ENCODE measurements at regions not wholly inside any gene's neighbourhood (a gene's known extent, or its start where the extent isn't known, plus 50 kb on each side); places are given as distances from the start of the nearest gene placed in this dataset.
"Not testable (repeated sequence)": the region's sequence is repeated elsewhere in the genome, so short reads cannot be mapped to it uniquely, and the experiment has no call there.

GRCh38 chr19:56981440-56981839 is 138.3 kb upstream of the USP29 start:
- DNase-seq, result not testable (repeated sequence)

GRCh38 chr19:56983171-56983570 is 136.6 kb upstream of the USP29 start:
- DNase-seq, result no peak

- DNase-seq, result no peak
Observed at GRCh38 chr19:56983804-56984203, 136.0 kb upstream of the USP29 start.

- DNase-seq, result no peak
Observed at GRCh38 chr19:56986386-56986785, 133.4 kb upstream of the USP29 start.

- no peak for DNase-seq
Observed at GRCh38 chr19:56987184-56987583, 132.6 kb upstream of the USP29 start.

GRCh38 chr19:56988299-56988698 is 131.5 kb upstream of the USP29 start:
- DNase-seq, result no peak

- no peak for DNase-seq
Observed at GRCh38 chr19:56991912-56992311, 127.9 kb upstream of the USP29 start.

- no peak for DNase-seq
Observed at GRCh38 chr19:56993851-56994250, 125.9 kb upstream of the USP29 start.

GRCh38 chr19:56994251-56995017 is 125.4 kb upstream of the USP29 start:
- no peak for DNase-seq

GRCh38 chr19:56995303-56995702 is 124.5 kb upstream of the USP29 start:
- no peak for DNase-seq

- DNase-seq, result no peak
Observed at GRCh38 chr19:57002195-57002601, 117.6 kb upstream of the USP29 start.

GRCh38 chr19:57002710-57003109 is 117.1 kb upstream of the USP29 start:
- DNase-seq, result no peak

- no peak for DNase-seq
Observed at GRCh38 chr19:57004418-57004817, 115.4 kb upstream of the USP29 start.

- DNase-seq, result no peak
Observed at GRCh38 chr19:57008432-57008831, 111.4 kb upstream of the USP29 start.

GRCh38 chr19:57010541-57010940 is 109.2 kb upstream of the USP29 start:
- DNase-seq, result no peak

GRCh38 chr19:57016076-57016475 is 103.7 kb upstream of the USP29 start:
- DNase-seq, result no peak

GRCh38 chr19:57016491-57016890 is 103.3 kb upstream of the USP29 start:
- no peak for DNase-seq

- DNase-seq, result no peak
Observed at GRCh38 chr19:57025491-57025890, 94.3 kb upstream of the USP29 start.

GRCh38 chr19:57026476-57026875 is 93.3 kb upstream of the USP29 start:
- DNase-seq, result no peak

- DNase-seq, result no peak
Observed at GRCh38 chr19:57027360-57027759, 92.4 kb upstream of the USP29 start.

GRCh38 chr19:57028804-57029525 is 90.8 kb upstream of the USP29 start:
- no peak for DNase-seq

- DNase-seq, result no peak
Observed at GRCh38 chr19:57031106-57031505, 88.7 kb upstream of the USP29 start.

- no peak for DNase-seq
Observed at GRCh38 chr19:57033576-57033975, 86.2 kb upstream of the USP29 start.

- no peak for DNase-seq
Observed at GRCh38 chr19:57034544-57034943, 85.2 kb upstream of the USP29 start.

GRCh38 chr19:57035740-57036139 is 84.0 kb upstream of the USP29 start:
- DNase-seq, result not testable (repeated sequence)

Measured in stimulated activated CD4-positive, alpha-beta T cell treated with anti-CD3 and anti-CD28 coated beads, Interleukin-2, amount 100 ng/mL, for 48 hours (primary cell).